ENCODE measurements at regions not wholly inside any gene's neighbourhood (a gene's known extent, or its start where the extent isn't known, plus 50 kb on each side); places are given as distances from the start of the nearest gene placed in this dataset.

DNA sequence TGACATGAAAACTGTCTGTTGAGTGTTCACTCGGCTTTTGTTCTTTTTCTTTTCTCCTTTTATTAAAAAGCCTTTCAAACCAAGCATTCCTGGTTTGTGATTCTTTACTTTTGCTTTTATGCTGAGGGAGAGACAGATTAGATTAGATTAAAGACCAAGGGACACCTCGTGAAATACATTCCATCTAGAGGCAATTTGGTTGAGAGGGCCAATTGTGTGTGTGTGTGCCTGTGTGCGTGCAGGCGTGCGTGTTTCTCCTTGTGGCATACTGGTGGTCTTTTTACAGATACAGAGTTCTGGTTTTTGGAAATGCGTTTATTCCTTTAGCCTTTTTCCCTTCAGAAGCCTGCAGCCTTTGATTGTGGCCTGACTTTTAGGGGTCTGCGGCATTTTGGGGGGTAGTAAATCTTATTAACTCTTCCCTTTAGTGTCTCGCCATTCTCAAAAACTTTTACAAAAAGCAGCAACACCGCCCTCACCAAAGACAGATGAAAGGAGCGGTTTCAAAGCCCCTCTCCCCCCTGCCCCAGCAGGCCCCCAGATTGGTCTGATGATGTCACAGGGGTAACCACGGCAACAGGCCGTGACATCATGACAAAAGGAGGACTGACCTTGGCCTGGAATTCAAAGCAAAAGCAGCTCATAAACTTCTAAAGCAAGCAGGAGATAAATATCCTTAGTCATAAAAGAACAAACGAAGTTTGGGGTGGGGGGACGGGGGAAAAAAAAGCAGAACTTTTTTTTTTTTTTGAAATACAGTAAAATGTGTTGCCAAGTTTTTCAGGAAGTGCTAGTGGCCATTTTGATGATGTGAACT is 84.1 kb upstream of the TBX3 start:
- Histone ChIP-seq H3K9me3 (ENCODE audit: control insufficient read depth in 1 of 2, low read length in 2 of 2) (no peaks in the 10 kb centered on the region), H3K4me3 (ENCODE audit: low read depth in 1 of 2, low read length in 2 of 2) (no peak overlapping the region), H3K27me3 (ENCODE audit: control insufficient read depth in 1 of 2, insufficient read depth in 2 of 2, low read length in 2 of 2) (no peaks in the 10 kb centered on the region), H3K4me1 (ENCODE audit: control insufficient read depth in 1 of 2, insufficient read depth in 2 of 2, low read length in 2 of 2) (no peaks in the 10 kb centered on the region), H3K9ac (ENCODE audit: low read depth in 1 of 2, low read length in 2 of 2) (no peak overlapping the region), H3K27ac (ENCODE audit: low read depth, low read length) (no peak overlapping the region), H3K36me3 (ENCODE audit: control insufficient read depth in 1 of 2, insufficient read depth in 2 of 2, low read length in 2 of 2) (no peaks in the 10 kb centered on the region)

DNA sequence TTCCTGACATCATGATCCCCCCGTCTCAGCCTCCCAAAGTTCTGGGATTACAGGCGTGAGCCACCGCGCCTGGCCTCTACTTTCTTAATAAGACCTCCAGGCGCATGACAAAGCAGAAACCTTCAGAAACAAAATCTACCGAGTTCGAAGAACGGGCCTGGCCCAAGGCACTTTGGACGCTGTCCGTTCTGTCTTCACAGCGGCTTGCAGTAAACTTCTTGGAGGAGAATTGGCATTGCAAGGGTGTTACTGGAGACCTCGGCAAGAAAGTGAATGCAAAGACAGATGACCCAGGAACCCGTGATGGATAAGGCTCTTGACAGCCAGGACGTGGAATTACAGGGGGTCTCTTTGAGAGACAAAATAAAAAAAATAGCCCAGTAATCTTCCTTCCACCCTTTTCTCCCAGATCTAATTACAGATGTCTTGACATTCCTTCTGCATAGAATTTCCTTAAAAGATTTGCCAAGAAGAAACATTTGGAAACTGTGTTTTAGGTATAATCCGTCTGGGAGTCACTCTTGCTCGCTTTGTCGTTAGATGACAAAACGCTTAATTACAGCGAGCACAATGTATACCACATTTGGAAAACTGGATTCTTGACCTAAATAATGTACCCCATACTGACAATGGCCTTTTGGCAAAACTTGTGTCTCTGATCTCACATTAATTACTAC is 83.2 kb upstream of the TBX3 start:
- Histone ChIP-seq H3K27me3 (ENCODE audit: control insufficient read depth in 1 of 2, insufficient read depth in 2 of 2, low read length in 2 of 2) (no peaks in the 10 kb centered on the region), H3K4me3 (ENCODE audit: low read depth in 1 of 2, low read length in 2 of 2) (no peak overlapping the region), H3K27ac (ENCODE audit: low read depth, low read length) (no peak overlapping the region), H3K36me3 (ENCODE audit: control insufficient read depth in 1 of 2, insufficient read depth in 2 of 2, low read length in 2 of 2) (no peaks in the 10 kb centered on the region), H3K9me3 (ENCODE audit: control insufficient read depth in 1 of 2, low read length in 2 of 2) (no peaks in the 10 kb centered on the region), H3K4me1 (ENCODE audit: control insufficient read depth in 1 of 2, insufficient read depth in 2 of 2, low read length in 2 of 2) (no peaks in the 10 kb centered on the region), H3K9ac (ENCODE audit: low read depth in 1 of 2, low read length in 2 of 2) (no peak overlapping the region)

DNA sequence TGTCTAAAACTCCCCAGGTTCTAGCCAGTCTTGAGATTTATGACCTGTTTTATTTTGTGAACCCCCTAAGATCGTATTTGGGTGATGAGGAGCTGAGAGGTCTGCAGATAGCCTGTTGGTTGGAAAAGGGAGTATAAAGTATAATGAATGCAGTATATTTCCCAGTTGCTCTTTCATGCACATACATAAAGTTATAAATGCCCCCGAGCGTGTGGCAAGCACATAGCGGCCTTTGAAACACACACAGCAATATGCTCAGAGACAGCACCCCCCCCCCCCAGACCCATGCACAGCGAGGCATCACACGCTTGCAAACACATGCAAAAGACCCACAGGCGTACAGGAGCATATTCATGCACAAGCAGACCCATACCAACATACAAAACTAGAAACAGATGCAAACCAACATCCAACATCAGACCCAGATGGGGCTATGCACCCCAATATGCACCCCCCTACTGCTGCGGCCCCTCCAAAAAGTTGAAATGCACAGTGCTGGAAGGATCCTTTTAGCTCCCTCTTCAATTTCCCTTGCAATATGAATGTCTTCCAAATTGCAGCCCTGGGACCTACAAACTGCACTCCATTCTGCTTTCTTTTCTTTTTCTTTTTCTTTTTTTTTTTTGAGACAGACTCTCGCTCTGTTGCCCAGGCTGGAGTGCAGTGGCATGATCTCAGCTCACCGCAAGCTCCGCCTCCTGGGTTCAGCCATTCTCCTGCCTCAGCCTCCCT is 82.2 kb upstream of the TBX3 start:
- Histone ChIP-seq H3K27me3 (ENCODE audit: control insufficient read depth in 1 of 2, insufficient read depth in 2 of 2, low read length in 2 of 2) (no peaks in the 10 kb centered on the region), H3K4me3 (ENCODE audit: low read depth in 1 of 2, low read length in 2 of 2) (no peak overlapping the region), H3K9ac (ENCODE audit: low read depth in 1 of 2, low read length in 2 of 2) (no peak overlapping the region), H3K4me1 (ENCODE audit: control insufficient read depth in 1 of 2, insufficient read depth in 2 of 2, low read length in 2 of 2) (no peaks in the 10 kb centered on the region), H3K36me3 (ENCODE audit: control insufficient read depth in 1 of 2, insufficient read depth in 2 of 2, low read length in 2 of 2) (no peaks in the 10 kb centered on the region), H3K27ac (ENCODE audit: low read depth, low read length) (no peak overlapping the region), H3K9me3 (ENCODE audit: control insufficient read depth in 1 of 2, low read length in 2 of 2) (no peaks in the 10 kb centered on the region)

DNA sequence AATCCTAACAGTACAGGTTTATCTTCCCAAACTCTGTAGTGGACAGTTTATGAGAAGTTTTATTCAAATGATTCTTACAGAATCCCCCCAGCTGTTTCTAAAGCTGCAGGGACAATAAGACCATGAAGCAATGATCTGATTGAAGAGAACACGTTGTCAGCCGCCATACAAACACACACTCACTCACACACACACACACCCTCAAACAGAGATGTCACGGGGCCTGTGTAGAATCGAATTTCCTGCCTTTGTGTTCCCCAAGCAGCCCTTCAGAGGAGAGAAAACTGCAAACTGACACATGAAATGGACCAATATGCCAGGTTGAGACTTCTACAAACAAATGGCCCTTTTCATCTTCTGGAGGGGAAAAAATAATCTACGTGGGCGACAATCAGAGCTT is 80.5 kb upstream of the TBX3 start:
- Histone ChIP-seq H3K27me3 (ENCODE audit: control insufficient read depth in 1 of 2, insufficient read depth in 2 of 2, low read length in 2 of 2) (no peaks in the 10 kb centered on the region), H3K36me3 (ENCODE audit: control insufficient read depth in 1 of 2, insufficient read depth in 2 of 2, low read length in 2 of 2) (no peaks in the 10 kb centered on the region), H3K27ac (ENCODE audit: low read depth, low read length) (no peak overlapping the region), H3K9ac (ENCODE audit: low read depth in 1 of 2, low read length in 2 of 2) (no peak overlapping the region), H3K4me1 (ENCODE audit: control insufficient read depth in 1 of 2, insufficient read depth in 2 of 2, low read length in 2 of 2) (no peaks in the 10 kb centered on the region), H3K9me3 (ENCODE audit: control insufficient read depth in 1 of 2, low read length in 2 of 2) (no peaks in the 10 kb centered on the region), H3K4me3 (ENCODE audit: low read depth in 1 of 2, low read length in 2 of 2) (no peak overlapping the region)

DNA sequence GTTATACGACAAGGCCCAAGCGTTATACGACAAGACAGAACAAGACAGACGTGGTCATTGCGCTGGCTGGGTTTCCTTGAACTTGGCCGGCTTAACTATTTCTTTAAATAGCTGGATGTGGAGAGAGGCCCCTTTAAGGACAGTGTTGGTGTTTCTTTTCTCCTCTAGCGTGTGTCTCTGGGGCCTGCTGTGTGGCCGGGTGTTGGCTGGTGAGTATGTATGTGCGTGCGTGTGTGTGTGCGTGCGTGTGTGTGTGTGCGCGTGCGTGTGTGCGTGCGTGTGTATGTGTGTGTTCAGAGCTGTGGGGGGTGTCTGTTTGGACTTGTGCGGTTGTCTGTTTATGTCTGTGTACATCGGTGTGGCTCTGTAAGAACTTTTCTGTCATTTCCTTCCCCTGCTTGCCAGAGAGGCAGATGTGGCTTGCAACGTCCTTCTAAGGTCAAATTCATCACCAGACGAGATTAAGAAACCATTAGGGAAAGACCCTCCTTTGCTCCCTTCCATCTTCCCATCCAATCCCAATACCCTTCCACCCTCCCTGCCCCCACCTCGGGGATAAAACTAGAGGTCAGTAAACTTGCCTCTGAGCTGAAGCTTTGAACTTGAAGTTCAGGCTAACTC is 78.6 kb upstream of the TBX3 start:
- Histone ChIP-seq H3K9ac (ENCODE audit: low read depth in 1 of 2, low read length in 2 of 2) (no peak overlapping the region), H3K27ac (ENCODE audit: low read depth, low read length) (no peak overlapping the region), H3K9me3 (ENCODE audit: control insufficient read depth in 1 of 2, low read length in 2 of 2) (no peaks in the 10 kb centered on the region), H3K4me3 (ENCODE audit: low read depth in 1 of 2, low read length in 2 of 2) (no peak overlapping the region), H3K27me3 (ENCODE audit: control insufficient read depth in 1 of 2, insufficient read depth in 2 of 2, low read length in 2 of 2) (no peaks in the 10 kb centered on the region), H3K36me3 (ENCODE audit: control insufficient read depth in 1 of 2, insufficient read depth in 2 of 2, low read length in 2 of 2) (no peaks in the 10 kb centered on the region), H3K4me1 (ENCODE audit: control insufficient read depth in 1 of 2, insufficient read depth in 2 of 2, low read length in 2 of 2) (no peaks in the 10 kb centered on the region)

DNA sequence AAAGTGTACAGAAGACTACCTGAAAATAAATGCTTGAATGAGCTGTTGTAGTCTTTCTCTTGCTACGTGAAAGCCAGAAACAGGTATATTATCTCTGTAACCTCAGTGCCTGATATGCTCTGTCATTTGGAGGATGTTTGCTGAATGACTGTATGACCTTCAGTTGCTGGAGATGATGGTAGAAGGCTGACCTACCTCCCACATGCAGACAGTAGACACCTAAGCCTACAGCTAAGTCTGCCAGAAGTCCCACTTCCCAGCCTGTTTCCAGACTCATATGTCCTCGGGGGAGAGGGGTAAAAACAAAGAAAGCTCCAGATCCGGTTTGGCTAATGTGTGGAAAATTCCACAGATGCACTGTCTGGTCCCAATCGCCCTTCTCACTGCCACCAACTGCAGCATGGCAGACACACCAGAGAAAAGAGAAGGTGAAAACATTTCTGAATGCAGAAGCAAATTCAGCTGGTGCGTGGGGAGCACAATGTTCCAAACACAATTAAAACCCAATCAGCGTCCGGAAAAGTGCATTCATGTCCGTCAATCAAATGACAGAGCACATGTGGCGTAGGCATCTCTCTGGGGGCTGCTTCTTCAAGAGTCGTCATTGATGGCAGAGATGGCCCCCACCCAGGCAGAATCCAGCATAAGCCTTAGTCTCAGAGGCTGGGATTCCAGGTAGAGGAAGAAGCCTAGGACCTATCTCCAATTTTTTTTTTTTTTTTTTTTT is 76.3 kb upstream of the TBX3 start:
- no peak overlapping the region for H3K4me3 ChIP-seq (ENCODE audit: low read depth in 1 of 2, low read length in 2 of 2)
- H3K27me3 ChIP-seq (ENCODE audit: control insufficient read depth in 1 of 2, insufficient read depth in 2 of 2, low read length in 2 of 2), result no peaks in the 10 kb centered on the region
- no peaks in the 10 kb centered on the region for H3K4me1 ChIP-seq (ENCODE audit: control insufficient read depth in 1 of 2, insufficient read depth in 2 of 2, low read length in 2 of 2)
- H3K36me3 ChIP-seq (ENCODE audit: control insufficient read depth in 1 of 2, insufficient read depth in 2 of 2, low read length in 2 of 2), result no peaks in the 10 kb centered on the region
- H3K9me3 ChIP-seq (ENCODE audit: control insufficient read depth in 1 of 2, low read length in 2 of 2), result no peaks in the 10 kb centered on the region
- no peak overlapping the region for H3K27ac ChIP-seq (ENCODE audit: low read depth, low read length)
- no peak overlapping the region for H3K9ac ChIP-seq (ENCODE audit: low read depth in 1 of 2, low read length in 2 of 2)

DNA sequence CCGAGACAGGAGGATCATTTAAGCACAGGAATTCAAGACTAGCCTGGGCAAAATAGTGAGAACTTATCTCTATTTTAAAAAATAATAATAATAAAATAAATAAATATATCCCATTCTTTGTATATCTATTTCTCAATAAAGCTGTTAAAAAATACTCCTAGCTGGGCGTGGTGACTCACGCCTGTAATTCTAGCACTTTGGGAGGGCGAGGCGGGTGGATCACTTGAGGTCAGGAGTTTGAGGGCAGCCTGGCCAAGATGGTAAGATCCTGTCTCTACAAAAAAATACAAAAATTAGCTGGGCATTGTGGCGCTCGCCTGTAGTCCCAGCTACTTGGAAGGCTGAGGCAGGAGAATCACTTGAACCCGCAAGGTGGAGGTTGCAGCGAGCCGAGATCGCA is 75.7 kb upstream of the TBX3 start:
- H3K9ac ChIP-seq (ENCODE audit: low read depth in 1 of 2, low read length in 2 of 2), result no peak overlapping the region
- H3K27me3 ChIP-seq (ENCODE audit: control insufficient read depth in 1 of 2, insufficient read depth in 2 of 2, low read length in 2 of 2), result no peaks in the 10 kb centered on the region
- H3K4me1 ChIP-seq (ENCODE audit: control insufficient read depth in 1 of 2, insufficient read depth in 2 of 2, low read length in 2 of 2), result no peaks in the 10 kb centered on the region
- H3K4me3 ChIP-seq (ENCODE audit: low read depth in 1 of 2, low read length in 2 of 2), result no peak overlapping the region
- no peaks in the 10 kb centered on the region for H3K36me3 ChIP-seq (ENCODE audit: control insufficient read depth in 1 of 2, insufficient read depth in 2 of 2, low read length in 2 of 2)
- H3K9me3 ChIP-seq (ENCODE audit: control insufficient read depth in 1 of 2, low read length in 2 of 2), result no peaks in the 10 kb centered on the region
- no peak overlapping the region for H3K27ac ChIP-seq (ENCODE audit: low read depth, low read length)

DNA sequence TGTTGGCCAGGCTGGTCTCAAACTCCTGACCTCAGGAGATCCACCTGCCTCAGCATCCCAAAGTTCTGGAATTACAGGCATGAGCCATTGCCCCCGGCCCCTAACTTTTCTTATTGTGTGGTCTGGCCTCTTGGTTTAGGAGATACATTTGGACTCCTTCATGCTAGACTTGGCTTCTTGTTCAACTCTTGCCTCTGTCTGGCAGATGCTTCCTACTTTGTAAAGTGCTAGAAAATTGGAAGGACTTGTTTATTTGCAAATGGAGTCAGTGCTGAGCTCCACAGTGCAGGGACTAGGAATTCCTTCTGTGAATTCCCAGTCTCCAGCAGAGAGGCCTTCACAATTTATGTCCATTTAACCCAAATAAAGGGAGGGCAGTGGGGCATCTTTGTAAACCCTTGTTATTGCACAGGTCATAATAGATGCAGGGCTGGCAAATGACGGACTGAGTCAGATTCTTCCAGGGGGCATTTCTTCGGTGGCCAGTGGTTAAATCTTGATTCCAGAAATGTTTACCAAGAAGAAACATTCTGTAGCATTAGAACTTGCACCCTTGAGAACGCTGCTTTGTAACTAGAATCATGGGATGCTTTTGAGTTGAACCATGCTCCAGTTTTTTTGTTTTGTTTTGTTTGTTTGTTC is 73.8 kb upstream of the TBX3 start:
- Histone ChIP-seq H3K4me3 (ENCODE audit: low read depth in 1 of 2, low read length in 2 of 2) (no peak overlapping the region), H3K4me1 (ENCODE audit: control insufficient read depth in 1 of 2, insufficient read depth in 2 of 2, low read length in 2 of 2) (no peaks in the 10 kb centered on the region), H3K9me3 (ENCODE audit: control insufficient read depth in 1 of 2, low read length in 2 of 2) (no peaks in the 10 kb centered on the region), H3K36me3 (ENCODE audit: control insufficient read depth in 1 of 2, insufficient read depth in 2 of 2, low read length in 2 of 2) (no peaks in the 10 kb centered on the region), H3K27ac (ENCODE audit: low read depth, low read length) (no peak overlapping the region), H3K9ac (ENCODE audit: low read depth in 1 of 2, low read length in 2 of 2) (no peak overlapping the region), H3K27me3 (ENCODE audit: control insufficient read depth in 1 of 2, insufficient read depth in 2 of 2, low read length in 2 of 2) (no peaks in the 10 kb centered on the region)

DNA sequence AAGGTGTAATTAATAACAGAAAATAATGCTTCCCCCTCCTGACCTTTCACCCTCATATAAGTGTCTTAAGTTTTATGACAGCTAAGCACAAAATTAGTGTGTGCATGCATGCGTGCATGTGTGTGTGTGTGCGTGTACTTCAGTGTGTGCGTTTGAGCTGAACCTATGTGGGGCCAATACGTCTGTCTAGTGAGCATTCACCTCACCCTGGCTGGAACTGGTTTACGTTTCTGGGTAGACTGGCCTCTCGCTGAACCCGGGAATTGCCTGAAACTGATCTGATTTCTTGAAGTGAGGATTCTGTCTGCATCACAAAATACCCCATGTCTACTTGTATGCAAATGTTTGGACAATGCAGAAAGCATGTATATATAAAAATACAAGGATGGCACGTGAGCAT is 68.2 kb upstream of the TBX3 start:
- Histone ChIP-seq H3K27me3 (ENCODE audit: control insufficient read depth in 1 of 2, insufficient read depth in 2 of 2, low read length in 2 of 2) (no peaks in the 10 kb centered on the region), H3K36me3 (ENCODE audit: control insufficient read depth in 1 of 2, insufficient read depth in 2 of 2, low read length in 2 of 2) (no peaks in the 10 kb centered on the region), H3K4me3 (ENCODE audit: low read depth in 1 of 2, low read length in 2 of 2) (no peak overlapping the region), H3K9me3 (ENCODE audit: control insufficient read depth in 1 of 2, low read length in 2 of 2) (no peaks in the 10 kb centered on the region), H3K4me1 (ENCODE audit: control insufficient read depth in 1 of 2, insufficient read depth in 2 of 2, low read length in 2 of 2) (peaks cover 5 to 7% of the 10 kb centered on the region in 2 donors), H3K9ac (ENCODE audit: low read depth in 1 of 2, low read length in 2 of 2) (no peak overlapping the region), H3K27ac (ENCODE audit: low read depth, low read length) (no peak overlapping the region)
